SH-SY5Y (cell line): ENCODE measurements at regions not wholly inside any gene's neighbourhood (a gene's known extent, or its start where the extent isn't known, plus 50 kb on each side); places are given as distances from the start of the nearest gene placed in this dataset.

Experiments used
- GATA2 ChIP-seq: IDR thresholded peaks from 2 replicates; pipeline ENCODE4 v1.6.1; 2011; ENCODE audit warnings: mild to moderate bottlenecking, low read depth, low read length
- GATA3 ChIP-seq: IDR thresholded peaks from 2 replicates; pipeline ENCODE4 v1.6.1; 2011; ENCODE audit warnings: low read depth, mild to moderate bottlenecking, low read length, moderate library complexity

DNA sequence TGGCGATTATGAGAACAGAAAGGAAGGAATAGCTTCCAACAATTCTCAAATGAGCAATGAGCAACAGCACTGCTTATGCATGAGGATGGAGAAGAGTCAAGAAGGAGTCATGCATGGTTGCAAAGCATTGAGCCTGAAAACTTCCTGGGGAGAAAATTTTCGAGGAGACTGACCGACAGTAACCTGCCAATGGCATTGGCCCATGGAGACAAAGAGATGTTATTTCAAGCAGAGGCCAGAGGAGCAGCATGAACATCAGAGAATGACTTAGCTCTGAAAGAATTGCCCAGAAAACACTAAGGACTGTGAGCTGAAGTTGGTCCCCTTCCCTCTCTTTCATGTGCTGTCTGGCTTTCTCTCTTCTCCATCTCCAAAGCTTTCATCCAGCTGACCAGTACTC lies 343.4 kb downstream of the ADAMTS20 start:
- no peak for TF ChIP-seq GATA2
- TF ChIP-seq GATA3: no peak
